Right lobe of liver (tissue), 4 donors: ENCODE measurements at regions not wholly inside any gene's neighbourhood (a gene's known extent, or its start where the extent isn't known, plus 50 kb on each side); places are given as distances from the start of the nearest gene placed in this dataset.

Experiments used
- POLR2A ChIP-seq: fragments of 450-650 bp; IDR thresholded peaks from one replicate; pipeline ENCODE4 v1.6.1; 2017; ENCODE audit warnings: antibody characterized with exemption, mild to moderate bottlenecking
- TF ChIP-seq, protein P1 (sequence below), 4 donors: fragments of 200-600 bp in 3 of 4; fragments of 450-650 bp in 1 of 4; IDR thresholded peaks; one replicate each; pipeline versions ENCODE4 v1.5.1 to v1.8.0; 2016 to 2022; ENCODE audit warnings: antibody characterized with exemption in 4 of 4, mild to moderate bottlenecking in 2 of 4
- donor health status: DM: no; HTN: no; CAD: no.
- donor health status: DM: no; HTN: no; CAD: no.
- donor health status: DM: no; HTN: yes; CAD: no.

DNA sequence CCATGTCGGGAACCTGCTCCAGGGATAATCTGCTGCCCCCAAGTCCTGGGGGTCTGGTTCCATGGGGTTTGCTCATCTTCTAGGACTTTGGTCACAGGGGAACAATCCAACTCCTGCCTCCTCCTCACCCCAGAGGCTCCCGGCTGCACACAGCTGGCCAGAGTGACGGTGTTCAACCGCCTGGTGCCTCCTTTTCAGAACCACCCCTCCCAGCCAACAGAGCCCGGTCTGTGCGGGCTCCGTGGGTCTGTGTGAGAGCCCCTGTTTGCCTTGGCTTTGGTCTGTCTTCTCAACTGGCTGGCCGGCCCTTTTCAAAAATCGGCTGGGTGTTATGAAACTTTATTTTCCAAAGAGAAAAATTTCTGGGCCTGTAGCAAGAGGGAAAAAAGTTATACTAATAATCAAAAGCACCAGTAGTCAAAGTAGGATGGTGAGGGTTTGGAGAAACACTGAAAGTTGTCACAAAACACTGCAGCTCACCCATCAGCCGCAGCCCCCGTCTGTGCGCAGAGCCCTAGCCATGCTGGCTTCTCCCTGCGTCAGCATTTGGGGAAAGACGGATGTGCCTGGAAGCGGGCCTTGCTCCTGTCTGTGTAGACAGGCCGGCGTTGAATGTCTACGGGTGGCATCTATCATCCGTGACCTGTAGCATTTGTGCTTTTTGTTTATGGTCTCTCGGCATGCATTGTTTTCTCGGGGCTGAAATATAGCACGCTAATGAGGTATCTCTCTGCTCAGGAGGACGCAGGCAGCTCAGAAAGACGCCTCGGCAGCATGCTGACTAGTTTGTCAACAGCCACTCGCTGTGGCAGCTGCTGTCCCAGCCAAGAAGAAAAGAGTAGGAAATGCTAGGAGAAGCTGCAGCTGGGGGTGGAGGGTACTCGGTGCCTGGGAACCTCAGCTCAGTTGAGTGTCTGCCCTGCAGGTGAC, 138.6 kb downstream of the GLI2 start:
- TF ChIP-seq, protein P1, sequence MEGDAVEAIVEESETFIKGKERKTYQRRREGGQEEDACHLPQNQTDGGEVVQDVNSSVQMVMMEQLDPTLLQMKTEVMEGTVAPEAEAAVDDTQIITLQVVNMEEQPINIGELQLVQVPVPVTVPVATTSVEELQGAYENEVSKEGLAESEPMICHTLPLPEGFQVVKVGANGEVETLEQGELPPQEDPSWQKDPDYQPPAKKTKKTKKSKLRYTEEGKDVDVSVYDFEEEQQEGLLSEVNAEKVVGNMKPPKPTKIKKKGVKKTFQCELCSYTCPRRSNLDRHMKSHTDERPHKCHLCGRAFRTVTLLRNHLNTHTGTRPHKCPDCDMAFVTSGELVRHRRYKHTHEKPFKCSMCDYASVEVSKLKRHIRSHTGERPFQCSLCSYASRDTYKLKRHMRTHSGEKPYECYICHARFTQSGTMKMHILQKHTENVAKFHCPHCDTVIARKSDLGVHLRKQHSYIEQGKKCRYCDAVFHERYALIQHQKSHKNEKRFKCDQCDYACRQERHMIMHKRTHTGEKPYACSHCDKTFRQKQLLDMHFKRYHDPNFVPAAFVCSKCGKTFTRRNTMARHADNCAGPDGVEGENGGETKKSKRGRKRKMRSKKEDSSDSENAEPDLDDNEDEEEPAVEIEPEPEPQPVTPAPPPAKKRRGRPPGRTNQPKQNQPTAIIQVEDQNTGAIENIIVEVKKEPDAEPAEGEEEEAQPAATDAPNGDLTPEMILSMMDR (IDR thresholded peaks at IDR 0.05) = no peak
- no peak for TF ChIP-seq POLR2A
